ENCODE measurements at regions not wholly inside any gene's neighbourhood (a gene's known extent, or its start where the extent isn't known, plus 50 kb on each side); places are given as distances from the start of the nearest gene placed in this dataset.

GRCh38 chr7:131183611-131184119 is 144.0 kb upstream of the MKLN1 start:
- DNase-seq (ENCODE audit: low read depth), result peak; percentile 31
- no peak for TF ChIP-seq CTCF (conservative IDR thresholded peaks at IDR 0.05; ENCODE audit: control insufficient read depth, insufficient read depth, low read depth, low read length)
- no peak overlapping the region for H3K4me3 ChIP-seq (ENCODE audit: control insufficient read depth, low read depth, low read length)

- no peak for TF ChIP-seq CTCF (conservative IDR thresholded peaks at IDR 0.05; ENCODE audit: control insufficient read depth, insufficient read depth, low read depth, low read length)
- no peak overlapping the region for H3K4me3 ChIP-seq (ENCODE audit: control insufficient read depth, low read depth, low read length)
- DNase-seq (ENCODE audit: low read depth), result no peak
These were observed 140.9 kb upstream of the MKLN1 start for GRCh38 chr7:131186816-131187215.

GRCh38 chr7:131188367-131189339 is 139.0 kb upstream of the MKLN1 start:
- peak; percentile 99 for DNase-seq (ENCODE audit: low read depth)
- no peak overlapping the region for H3K4me3 ChIP-seq (ENCODE audit: control insufficient read depth, low read depth, low read length)
- no peak for TF ChIP-seq CTCF (conservative IDR thresholded peaks at IDR 0.05; ENCODE audit: control insufficient read depth, insufficient read depth, low read depth, low read length)

GRCh38 chr7:131189488-131189887 is 138.2 kb upstream of the MKLN1 start:
- no peak for TF ChIP-seq CTCF (conservative IDR thresholded peaks at IDR 0.05; ENCODE audit: control insufficient read depth, insufficient read depth, low read depth, low read length)
- DNase-seq (ENCODE audit: low read depth), result no peak
- H3K4me3 ChIP-seq (ENCODE audit: control insufficient read depth, low read depth, low read length), result no peak overlapping the region

GRCh38 chr7:131190146-131190545 is 137.5 kb upstream of the MKLN1 start:
- TF ChIP-seq CTCF (conservative IDR thresholded peaks at IDR 0.05; ENCODE audit: control insufficient read depth, insufficient read depth, low read depth, low read length), result no peak
- peak; percentile 40 for DNase-seq (ENCODE audit: low read depth)
- H3K4me3 ChIP-seq (ENCODE audit: control insufficient read depth, low read depth, low read length), result no peak overlapping the region

GRCh38 chr7:131190581-131190980 is 137.1 kb upstream of the MKLN1 start:
- no peak for TF ChIP-seq CTCF (conservative IDR thresholded peaks at IDR 0.05; ENCODE audit: control insufficient read depth, insufficient read depth, low read depth, low read length)

More at GRCh38 chr7:131190581-131190980, 137.1 kb upstream of the MKLN1 start:
- DNase-seq (ENCODE audit: low read depth), result no peak
- no peak overlapping the region for H3K4me3 ChIP-seq (ENCODE audit: control insufficient read depth, low read depth, low read length)

All from fibroblast of mammary gland (primary cell).